Natural killer cell (primary cell): ENCODE measurements at regions not wholly inside any gene's neighbourhood (a gene's known extent, or its start where the extent isn't known, plus 50 kb on each side); places are given as distances from the start of the nearest gene placed in this dataset.

Experiments
- ATAC-seq, 3 donors: fragments of 150-1000 bp in 2 of 3; fragments of 200-7000 bp in 1 of 3; cut with Tn5 transposase; 1 replicate in 1 of 3; 2 replicates in 2 of 3; pipeline ENCODE4 v1.10.0; 2021; ENCODE audit warnings: mild to moderate bottlenecking in 2 of 3, moderate library complexity in 2 of 3
- DNase-seq, 2 donors: peaks; one replicate each; pipeline versions ENCODE4 v3.0.0 to v3.0.0-alpha.2; 2013 to 2021; ENCODE audit warnings: mixed read lengths in 1 of 2
- H3K27ac ChIP-seq: one replicate; pipeline ENCODE4 v1.5.1; 2013; ENCODE audit warnings: mild to moderate bottlenecking, low read length
- H3K27me3 ChIP-seq: one replicate; pipeline ENCODE4 v1.6.1; 2013; ENCODE audit warnings: low read length; ENCODE audit not compliant: control insufficient read depth, insufficient read depth
- H3K36me3 ChIP-seq: one replicate; pipeline ENCODE4 v1.6.1; 2013; ENCODE audit warnings: low read length; ENCODE audit not compliant: control insufficient read depth, insufficient read depth
- H3K4me1 ChIP-seq: one replicate; pipeline ENCODE4 v1.6.1; 2013; ENCODE audit warnings: low read length; ENCODE audit not compliant: control insufficient read depth, insufficient read depth
- H3K4me3 ChIP-seq: one replicate; pipeline ENCODE4 v1.5.1; 2013; ENCODE audit warnings: low read length
- H3K9me3 ChIP-seq: one replicate; pipeline ENCODE4 v1.6.1; 2013; ENCODE audit warnings: low read length; ENCODE audit not compliant: control insufficient read depth, insufficient read depth
- H3K27ac Mint-ChIP-seq, 2 donors: one replicate each; pipeline ENCODE4 v1.8.0; 2022; ENCODE audit warnings: mild to moderate bottlenecking in 2 of 2, mixed read lengths in 2 of 2, moderate library complexity in 1 of 2
- H3K27me3 Mint-ChIP-seq, 2 donors: one replicate each; pipeline ENCODE4 v1.8.0; 2022; ENCODE audit warnings: low read depth in 2 of 2, mixed read lengths in 2 of 2
- H3K36me3 Mint-ChIP-seq: one replicate; pipeline ENCODE4 v1.8.0; 2022; ENCODE audit warnings: mixed read lengths
- H3K4me1 Mint-ChIP-seq, 2 donors: one replicate each; pipeline ENCODE4 v1.8.0; 2022; ENCODE audit warnings: mixed read lengths in 2 of 2
- H3K4me3 Mint-ChIP-seq: one replicate; pipeline ENCODE4 v1.8.0; 2022; ENCODE audit warnings: mild to moderate bottlenecking, moderate library complexity, mixed read lengths
- H3K9me3 Mint-ChIP-seq, 2 donors: one replicate each; pipeline ENCODE4 v1.8.0; 2022; ENCODE audit warnings: mixed read lengths in 2 of 2
- WGBS: methylation state at CpG from one replicate; pipeline ENCODE4 v1.1.7; 2013; ENCODE audit warnings: missing lambda C conversion rate; ENCODE audit not compliant: insufficient coverage; 5-methylcytosine and 5-hydroxymethylcytosine counted together
- intact Hi-C: fragments of 100-400 bp; cut with micrococcal nuclease; formaldehyde crosslinking; loops from one replicate; pipeline ENCODE4 v1.14.2; 2022
- TF ChIP-seq, protein P1 (sequence below): fragments of 200-600 bp; IDR thresholded peaks from one replicate; pipeline ENCODE4 v1.8.0; 2022; ENCODE audit warnings: antibody characterized with exemption

DNA sequence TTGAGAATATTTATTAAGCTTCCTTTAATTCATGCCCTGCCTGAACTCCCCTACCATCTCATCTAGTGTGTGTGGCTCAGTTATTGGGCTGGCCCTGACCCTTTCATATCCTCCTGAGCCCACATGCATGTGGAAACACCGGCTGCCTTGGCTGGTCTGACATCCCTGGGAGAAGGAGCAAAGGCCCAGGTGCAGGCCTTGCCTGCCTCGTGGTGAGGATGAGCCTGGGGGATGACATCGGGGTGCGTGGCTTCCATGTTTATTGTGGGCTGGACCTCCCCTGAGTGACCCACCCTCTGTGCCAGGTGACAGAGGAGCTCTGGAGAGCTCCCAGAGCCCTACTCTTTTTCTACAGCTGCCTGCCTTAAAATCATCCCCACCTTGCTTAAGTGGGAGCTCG lies 69.1 kb downstream of the FOXA2 start:
- intact Hi-C loops = no loop called here
- Mint-ChIP-seq H3K9me3 (no peaks in the 10 kb centered on the region), H3K27me3 (peaks cover 0 to 3% of the 10 kb centered on the region in 2 donors), H3K36me3 (no peaks in the 10 kb centered on the region), H3K4me3 (no peak overlapping the region), H3K4me1 (no peaks in the 10 kb centered on the region), H3K27ac (no peak overlapping the region)
- Histone ChIP-seq H3K9me3 (no peaks in the 10 kb centered on the region), H3K36me3 (no peaks in the 10 kb centered on the region), H3K27ac (no peak overlapping the region), H3K27me3 (no peaks in the 10 kb centered on the region), H3K4me3 (no peak overlapping the region), H3K4me1 (no peaks in the 10 kb centered on the region)
- 84% methylated on average over 4 of the region's 5 CpGs for WGBS
- no peak for DNase-seq
- TF ChIP-seq, protein P1, sequence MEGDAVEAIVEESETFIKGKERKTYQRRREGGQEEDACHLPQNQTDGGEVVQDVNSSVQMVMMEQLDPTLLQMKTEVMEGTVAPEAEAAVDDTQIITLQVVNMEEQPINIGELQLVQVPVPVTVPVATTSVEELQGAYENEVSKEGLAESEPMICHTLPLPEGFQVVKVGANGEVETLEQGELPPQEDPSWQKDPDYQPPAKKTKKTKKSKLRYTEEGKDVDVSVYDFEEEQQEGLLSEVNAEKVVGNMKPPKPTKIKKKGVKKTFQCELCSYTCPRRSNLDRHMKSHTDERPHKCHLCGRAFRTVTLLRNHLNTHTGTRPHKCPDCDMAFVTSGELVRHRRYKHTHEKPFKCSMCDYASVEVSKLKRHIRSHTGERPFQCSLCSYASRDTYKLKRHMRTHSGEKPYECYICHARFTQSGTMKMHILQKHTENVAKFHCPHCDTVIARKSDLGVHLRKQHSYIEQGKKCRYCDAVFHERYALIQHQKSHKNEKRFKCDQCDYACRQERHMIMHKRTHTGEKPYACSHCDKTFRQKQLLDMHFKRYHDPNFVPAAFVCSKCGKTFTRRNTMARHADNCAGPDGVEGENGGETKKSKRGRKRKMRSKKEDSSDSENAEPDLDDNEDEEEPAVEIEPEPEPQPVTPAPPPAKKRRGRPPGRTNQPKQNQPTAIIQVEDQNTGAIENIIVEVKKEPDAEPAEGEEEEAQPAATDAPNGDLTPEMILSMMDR = no peak
- no peak for ATAC-seq

GRCh38 chr20:22513574-22513973 lies 70.8 kb downstream of the FOXA2 start:
- no peak overlapping the region for H3K4me3 ChIP-seq
- H3K27me3 Mint-ChIP-seq = peaks cover 0 to 3% of the 10 kb centered on the region in 2 donors
- TF ChIP-seq, protein P1 = no peak
- DNase-seq (no peak), ATAC-seq (no peak)
- no peaks in the 10 kb centered on the region for H3K36me3 ChIP-seq
- H3K27ac ChIP-seq = no peak overlapping the region
- no peaks in the 10 kb centered on the region for H3K9me3 Mint-ChIP-seq
- WGBS = 91% methylated on average over 2 of the region's 4 CpGs
- H3K27me3 ChIP-seq = no peaks in the 10 kb centered on the region
- no peaks in the 10 kb centered on the region for H3K36me3 Mint-ChIP-seq
- H3K27ac Mint-ChIP-seq = no peak overlapping the region
- intact Hi-C loops = no loop called here
- H3K4me3 Mint-ChIP-seq = no peak overlapping the region
- H3K9me3 ChIP-seq = no peaks in the 10 kb centered on the region
- no peaks in the 10 kb centered on the region for H3K4me1 Mint-ChIP-seq
- H3K4me1 ChIP-seq = no peaks in the 10 kb centered on the region

GRCh38 chr20:22512911-22513489 lies 71.4 kb downstream of the FOXA2 start:
- no peak overlapping the region for H3K4me3 ChIP-seq
- H3K27ac ChIP-seq = no peak overlapping the region
- no peak for ATAC-seq
- WGBS = 64% methylated on average over 1 of the region's 1 CpG
- DNase-seq = no peak
- TF ChIP-seq, protein P1 = no peak
- Mint-ChIP-seq H3K4me1 (no peaks in the 10 kb centered on the region), H3K27me3 (no peaks in the 10 kb centered on the region), H3K27ac (no peak overlapping the region), H3K9me3 (no peaks in the 10 kb centered on the region), H3K4me3 (no peak overlapping the region), H3K36me3 (no peaks in the 10 kb centered on the region)
- H3K4me1 ChIP-seq = no peaks in the 10 kb centered on the region
- H3K27me3 ChIP-seq = no peaks in the 10 kb centered on the region
- no peaks in the 10 kb centered on the region for H3K9me3 ChIP-seq
- H3K36me3 ChIP-seq = no peaks in the 10 kb centered on the region
- intact Hi-C loops = no loop called here
